HepG2 (cell line): ENCODE measurements at regions not wholly inside any gene's neighbourhood (a gene's known extent, or its start where the extent isn't known, plus 50 kb on each side); places are given as distances from the start of the nearest gene placed in this dataset.

Source experiments
- ATAD3A ChIP-seq: sonication (generic); formaldehyde crosslinking; IDR thresholded peaks from 2 replicates; pipeline ENCODE4 v1.4.0; 2020; ENCODE audit warnings: missing genetic modification reagents
- ATF2 ChIP-seq: sonication (generic); formaldehyde crosslinking; IDR thresholded peaks from 2 replicates; pipeline ENCODE4 v1.4.0; 2020; ENCODE audit warnings: missing genetic modification reagents
- CHD4 ChIP-seq: fragments of 200-600 bp; sonication (generic); IDR thresholded peaks from 2 replicates; pipeline ENCODE4 v1.7.0; 2017; ENCODE audit warnings: mild to moderate bottlenecking, low read length, borderline replicate concordance
- FOSL2 ChIP-seq: sonication (generic); formaldehyde crosslinking; IDR thresholded peaks from 2 replicates; pipeline ENCODE4 v1.4.0; 2020; ENCODE audit warnings: missing genetic modification reagents
- FOXM1 ChIP-seq: sonication (generic); formaldehyde crosslinking; IDR thresholded peaks from 2 replicates; pipeline ENCODE4 v1.5.0; 2020; ENCODE audit warnings: missing genetic modification reagents
- GATAD2A ChIP-seq: IDR thresholded peaks from 2 replicates; pipeline ENCODE4 v1.6.1; 2016
- NR2C2 ChIP-seq: sonication (generic); formaldehyde crosslinking; IDR thresholded peaks from 2 replicates; pipeline ENCODE4 v1.4.0; 2020; ENCODE audit warnings: missing genetic modification reagents, mild to moderate bottlenecking, moderate library complexity, borderline replicate concordance
- PPARG ChIP-seq: conservative IDR thresholded peaks from 2 replicates; pipeline ENCODE4 v1.6.1; 2016; ENCODE audit warnings: missing biosample characterization, missing genetic modification reagents
- PRPF4 ChIP-seq: fragments of 200-400 bp; formaldehyde crosslinking; IDR thresholded peaks from 2 replicates; pipeline ENCODE4 v1.6.1; 2016; ENCODE audit warnings: low read length, low read depth; ENCODE audit not compliant: poor library complexity, severe bottlenecking
- RBM39 ChIP-seq: fragments of 200-400 bp; formaldehyde crosslinking; IDR thresholded peaks from one replicate; pipeline ENCODE4 v1.6.1; 2018; ENCODE audit warnings: antibody characterized with exemption, mild to moderate bottlenecking, low read depth, low read length; ENCODE audit not compliant: poor library complexity, severe bottlenecking
- RXRB ChIP-seq: IDR thresholded peaks from 2 replicates; pipeline ENCODE4 v1.6.1; 2016; ENCODE audit warnings: borderline replicate concordance, missing genetic modification reagents, missing compliant biosample characterization
- SALL1 ChIP-seq: sonication (generic); formaldehyde crosslinking; IDR thresholded peaks from 2 replicates; pipeline ENCODE4 v1.8.0; 2022; ENCODE audit warnings: mild to moderate bottlenecking, missing genetic modification reagents
- SSRP1 ChIP-seq: IDR thresholded peaks from 2 replicates; pipeline ENCODE4 v1.6.1; 2016; ENCODE audit warnings: control low read depth
- ZBTB26 ChIP-seq: IDR thresholded peaks from 2 replicates; pipeline ENCODE4 v1.6.1; 2016; ENCODE audit warnings: missing compliant biosample characterization, missing genetic modification reagents, borderline replicate concordance
- ZBTB39 ChIP-seq: sonication (generic); formaldehyde crosslinking; IDR thresholded peaks from 2 replicates; pipeline ENCODE4 v1.5.0; 2020; ENCODE audit warnings: missing genetic modification reagents
- ZKSCAN1 ChIP-seq: fragments of 150-350 bp; IDR thresholded peaks from 2 replicates; pipeline ENCODE4 v1.6.1; 2014; ENCODE audit warnings: low read length
- ZNF296 ChIP-seq: sonication (generic); formaldehyde crosslinking; conservative IDR thresholded peaks from 2 replicates; pipeline ENCODE4 v1.5.0; 2020; ENCODE audit warnings: mild to moderate bottlenecking, missing genetic modification reagents
- TF ChIP-seq, protein P1 (sequence below): IDR thresholded peaks from 2 replicates; pipeline ENCODE4 v1.6.1; 2016
- TF ChIP-seq, protein P2 (sequence below): sonication (generic); formaldehyde crosslinking; IDR thresholded peaks from 2 replicates; pipeline ENCODE4 v1.5.0; 2020; ENCODE audit warnings: mild to moderate bottlenecking, missing genetic modification reagents, moderate library complexity

DNA sequence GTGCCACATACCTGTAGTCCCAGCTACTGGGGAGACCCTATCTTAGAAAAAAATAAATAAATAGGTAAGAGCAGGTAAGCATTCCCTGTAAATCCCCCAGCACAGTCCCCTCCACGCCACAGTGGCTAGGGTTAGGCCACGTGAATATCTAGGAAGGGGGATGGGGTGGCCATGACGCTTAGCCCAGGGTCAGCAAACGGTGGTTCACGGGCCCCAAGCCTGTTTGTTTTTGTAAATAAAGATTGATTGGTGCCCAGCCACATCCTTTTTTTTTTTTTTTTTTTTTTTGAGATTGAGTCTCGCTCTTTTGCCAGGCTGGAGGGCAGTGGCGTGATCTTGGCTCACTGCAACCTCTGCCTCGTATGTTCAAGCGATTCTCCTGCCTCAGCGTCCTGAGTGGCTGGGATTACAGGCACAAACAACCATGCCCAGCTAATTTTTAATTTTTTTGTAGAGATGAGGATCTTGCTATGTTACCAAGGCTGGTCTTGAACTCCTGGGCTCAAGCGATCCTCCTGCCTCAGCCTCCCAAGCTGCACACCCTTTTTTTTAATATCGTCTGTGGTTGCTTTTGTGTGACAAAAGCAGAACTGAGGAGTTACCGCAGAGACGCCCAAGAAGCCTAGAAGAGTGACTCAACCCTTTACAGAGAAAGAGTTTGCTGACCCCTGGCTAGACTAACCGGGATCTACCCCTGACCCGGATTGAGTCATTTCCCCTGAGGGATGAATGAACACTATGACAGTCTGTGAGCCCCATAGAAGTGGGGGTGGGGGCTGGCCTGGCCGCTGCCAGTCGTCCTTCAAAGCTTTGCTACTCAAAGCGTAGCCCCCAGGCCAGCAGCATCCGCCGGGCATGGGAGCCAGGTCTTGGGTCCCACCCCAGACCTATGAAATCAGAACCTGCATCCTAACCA lies 113.7 kb upstream of the NCOR2 start (continued):
- TF ChIP-seq, protein P1, sequence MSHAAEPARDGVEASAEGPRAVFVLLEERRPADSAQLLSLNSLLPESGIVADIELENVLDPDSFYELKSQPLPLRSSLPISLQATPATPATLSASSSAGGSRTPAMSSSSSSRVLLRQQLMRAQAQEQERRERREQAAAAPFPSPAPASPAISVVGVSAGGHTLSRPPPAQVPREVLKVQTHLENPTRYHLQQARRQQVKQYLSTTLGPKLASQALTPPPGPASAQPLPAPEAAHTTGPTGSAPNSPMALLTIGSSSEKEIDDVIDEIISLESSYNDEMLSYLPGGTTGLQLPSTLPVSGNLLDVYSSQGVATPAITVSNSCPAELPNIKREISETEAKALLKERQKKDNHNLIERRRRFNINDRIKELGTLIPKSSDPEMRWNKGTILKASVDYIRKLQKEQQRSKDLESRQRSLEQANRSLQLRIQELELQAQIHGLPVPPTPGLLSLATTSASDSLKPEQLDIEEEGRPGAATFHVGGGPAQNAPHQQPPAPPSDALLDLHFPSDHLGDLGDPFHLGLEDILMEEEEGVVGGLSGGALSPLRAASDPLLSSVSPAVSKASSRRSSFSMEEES (CRISPR knock-in tag): 0 out of 2 replicates have a peak, but pooled peaks have one; percentile 14
- TF ChIP-seq, protein P2, sequence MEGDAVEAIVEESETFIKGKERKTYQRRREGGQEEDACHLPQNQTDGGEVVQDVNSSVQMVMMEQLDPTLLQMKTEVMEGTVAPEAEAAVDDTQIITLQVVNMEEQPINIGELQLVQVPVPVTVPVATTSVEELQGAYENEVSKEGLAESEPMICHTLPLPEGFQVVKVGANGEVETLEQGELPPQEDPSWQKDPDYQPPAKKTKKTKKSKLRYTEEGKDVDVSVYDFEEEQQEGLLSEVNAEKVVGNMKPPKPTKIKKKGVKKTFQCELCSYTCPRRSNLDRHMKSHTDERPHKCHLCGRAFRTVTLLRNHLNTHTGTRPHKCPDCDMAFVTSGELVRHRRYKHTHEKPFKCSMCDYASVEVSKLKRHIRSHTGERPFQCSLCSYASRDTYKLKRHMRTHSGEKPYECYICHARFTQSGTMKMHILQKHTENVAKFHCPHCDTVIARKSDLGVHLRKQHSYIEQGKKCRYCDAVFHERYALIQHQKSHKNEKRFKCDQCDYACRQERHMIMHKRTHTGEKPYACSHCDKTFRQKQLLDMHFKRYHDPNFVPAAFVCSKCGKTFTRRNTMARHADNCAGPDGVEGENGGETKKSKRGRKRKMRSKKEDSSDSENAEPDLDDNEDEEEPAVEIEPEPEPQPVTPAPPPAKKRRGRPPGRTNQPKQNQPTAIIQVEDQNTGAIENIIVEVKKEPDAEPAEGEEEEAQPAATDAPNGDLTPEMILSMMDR: peak; percentile 57
- TF ChIP-seq GATAD2A (CRISPR knock-in tag): peak; percentile 48
- TF ChIP-seq FOSL2: peak; percentile 87
- no peak for TF ChIP-seq CHD4
- TF ChIP-seq NR2C2 (CRISPR knock-in tag): peak; percentile 60; the same call in 1 of the 2 replicates
- TF ChIP-seq ATF2 (CRISPR knock-in tag): 0 out of 2 replicates have a peak, but pooled peaks have one; percentile 26
- 0 out of 2 replicates have a peak, but pooled peaks have one; percentile 53 for TF ChIP-seq SSRP1 (CRISPR knock-in tag)
- TF ChIP-seq FOXM1 (CRISPR knock-in tag): no peak
- no peak for TF ChIP-seq ZNF296
- no peak for TF ChIP-seq ZKSCAN1
- TF ChIP-seq ZBTB26 (CRISPR knock-in tag): no peak
- TF ChIP-seq ATAD3A: no peak
- no peak for TF ChIP-seq PRPF4
- peak; percentile 82 for TF ChIP-seq RXRB (CRISPR knock-in tag)
- TF ChIP-seq SALL1: no peak; the same call in 1 of the 2 replicates
- no peak for TF ChIP-seq ZBTB39
- peak; percentile 90 for TF ChIP-seq PPARG (CRISPR knock-in tag)
- no peak for TF ChIP-seq RBM39
